Aorta (tissue), 5 donors: ENCODE measurements at regions not wholly inside any gene's neighbourhood (a gene's known extent, or its start where the extent isn't known, plus 50 kb on each side); places are given as distances from the start of the nearest gene placed in this dataset.

ENCODE experiments used
- ATAC-seq: fragments of 200-7000 bp; cut with Tn5 transposase; one replicate; pipeline ENCODE4 v1.9.1; 2022; ENCODE audit warnings: moderate library complexity; ENCODE audit not compliant: low FRiP score
- DNase-seq, 2 donors: peaks; one replicate each; pipeline ENCODE4 v3.0.0-alpha.2; 2020
- H3K27ac ChIP-seq, 2 donors: one replicate each; pipeline ENCODE4 v1.5.1; 2013; ENCODE audit warnings: low read length in 2 of 2, mild to moderate bottlenecking in 2 of 2, moderate library complexity in 2 of 2, control low read depth in 1 of 2, inconsistent platforms in 1 of 2, low read depth in 1 of 2
- H3K27me3 ChIP-seq, 2 donors: one replicate each; pipeline ENCODE4 v1.6.1; 2013; ENCODE audit warnings: control low read depth in 1 of 2, low read length in 1 of 2, mild to moderate bottlenecking in 1 of 2, moderate library complexity in 1 of 2; ENCODE audit not compliant: insufficient read depth in 2 of 2, control insufficient read depth in 1 of 2
- H3K36me3 ChIP-seq, 2 donors: one replicate each; pipeline ENCODE4 v1.6.1; 2013; ENCODE audit warnings: control low read depth in 1 of 2, low read length in 1 of 2, mild to moderate bottlenecking in 1 of 2; ENCODE audit not compliant: insufficient read depth in 2 of 2, control insufficient read depth in 1 of 2
- H3K4me1 ChIP-seq, 2 donors: one replicate each; pipeline ENCODE4 v1.6.1; 2013; ENCODE audit warnings: low read length in 2 of 2, control low read depth in 1 of 2, mild to moderate bottlenecking in 1 of 2, moderate library complexity in 1 of 2; ENCODE audit not compliant: insufficient read depth in 2 of 2, control insufficient read depth in 1 of 2
- H3K4me3 ChIP-seq, 2 donors: one replicate each; pipeline ENCODE4 v1.5.1; 2013; ENCODE audit warnings: low read length in 2 of 2, control low read depth in 1 of 2, mild to moderate bottlenecking in 1 of 2
- H3K9me3 ChIP-seq: one replicate; pipeline ENCODE4 v1.6.1; 2013; ENCODE audit warnings: mild to moderate bottlenecking, low read length; ENCODE audit not compliant: control insufficient read depth
- WGBS, 2 donors: extraction: QIAGEN DNeasy Blood & Tissue Kit; methylation state at CpG; one replicate each; pipeline ENCODE4 v1.1.7; 2013; 5-methylcytosine and 5-hydroxymethylcytosine counted together
- intact Hi-C, 2 donors: fragments of 100-400 bp; cut with DNase I; formaldehyde crosslinking; loops; one replicate each; pipeline versions ENCODE4 v1.14.2 to v1.15.0; 2022
- donor health status: healthy with polysubstance abuse.
- donor health status: Bipolar disorder and iron deficiency.
- donor health status: DM: no; HTN: no; CAD: no.
- donor health status: DM: no; HTN: no; CAD: no.
- donor health status: DM: yes; HTN: yes; CAD: no.

GRCh38 chr15:35723120-35723847, 177.3 kb upstream of the DPH6 start:
- Histone ChIP-seq H3K27ac (no peak overlapping the region), H3K27me3 (no peaks in the 10 kb centered on the region), H3K36me3 (no peaks in the 10 kb centered on the region), H3K9me3 (no peaks in the 10 kb centered on the region), H3K4me3 (no peak overlapping the region), H3K4me1 (no peaks in the 10 kb centered on the region)
- ATAC-seq (no peak), DNase-seq (no peak)
- WGBS, 2 donors, result 42 to 52% methylated on average over 5 of the region's 5 CpGs
- intact Hi-C loops, result no loop called here

- no peak overlapping the region for H3K4me3 ChIP-seq
- no peak for DNase-seq
- H3K9me3 ChIP-seq, result no peaks in the 10 kb centered on the region
- H3K4me1 ChIP-seq, result no peaks in the 10 kb centered on the region
- no peaks in the 10 kb centered on the region for H3K27me3 ChIP-seq
- H3K36me3 ChIP-seq, result no peaks in the 10 kb centered on the region
- intact Hi-C loops, result no loop called here
- 96 to 98% methylated on average over 4 of the region's 4 CpGs for WGBS, 2 donors
- H3K27ac ChIP-seq, result no peak overlapping the region
- ATAC-seq, result no peak
Observed at GRCh38 chr15:35723852-35724251, 177.9 kb upstream of the DPH6 start.

- Histone ChIP-seq H3K36me3 (no peaks in the 10 kb centered on the region), H3K4me3 (no peak overlapping the region), H3K4me1 (no peaks in the 10 kb centered on the region), H3K9me3 (no peaks in the 10 kb centered on the region), H3K27ac (no peak overlapping the region), H3K27me3 (no peaks in the 10 kb centered on the region)
- ATAC-seq, result no peak
- intact Hi-C loops, result no loop called here
- no peak for DNase-seq
Observed at GRCh38 chr15:35724626-35725025, 178.7 kb upstream of the DPH6 start.

GRCh38 chr15:35725353-35725752, 179.4 kb upstream of the DPH6 start:
- no peak overlapping the region for H3K4me3 ChIP-seq
- no peaks in the 10 kb centered on the region for H3K4me1 ChIP-seq
- ATAC-seq, result no peak
- intact Hi-C loops, result no loop called here
- DNase-seq, result no peak
- WGBS, 2 donors, result 90 to 91% methylated on average over 3 of the region's 3 CpGs
- no peaks in the 10 kb centered on the region for H3K9me3 ChIP-seq
- H3K27me3 ChIP-seq, result no peaks in the 10 kb centered on the region
- no peaks in the 10 kb centered on the region for H3K36me3 ChIP-seq
- H3K27ac ChIP-seq, result no peak overlapping the region

GRCh38 chr15:35727627-35728026, 181.7 kb upstream of the DPH6 start:
- Histone ChIP-seq H3K36me3 (no peaks in the 10 kb centered on the region), H3K27me3 (no peaks in the 10 kb centered on the region), H3K9me3 (no peaks in the 10 kb centered on the region), H3K27ac (no peak overlapping the region), H3K4me1 (no peaks in the 10 kb centered on the region), H3K4me3 (no peak overlapping the region)
- WGBS, 2 donors, result 84 to 87% methylated on average over 9 of the region's 9 CpGs
- ATAC-seq, result no peak
- intact Hi-C loops, result no loop called here
- no peak for DNase-seq

GRCh38 chr15:35728219-35728940, 182.4 kb upstream of the DPH6 start:
- Histone ChIP-seq H3K4me3 (no peak overlapping the region), H3K27me3 (no peaks in the 10 kb centered on the region), H3K4me1 (no peaks in the 10 kb centered on the region), H3K27ac (no peak overlapping the region), H3K36me3 (no peaks in the 10 kb centered on the region), H3K9me3 (no peaks in the 10 kb centered on the region)
- intact Hi-C loops, result no loop called here
- DNase-seq, result no peak
- no peak for ATAC-seq
- 68% methylated on average over 2 of the region's 2 CpGs for WGBS, 2 donors

DNA sequence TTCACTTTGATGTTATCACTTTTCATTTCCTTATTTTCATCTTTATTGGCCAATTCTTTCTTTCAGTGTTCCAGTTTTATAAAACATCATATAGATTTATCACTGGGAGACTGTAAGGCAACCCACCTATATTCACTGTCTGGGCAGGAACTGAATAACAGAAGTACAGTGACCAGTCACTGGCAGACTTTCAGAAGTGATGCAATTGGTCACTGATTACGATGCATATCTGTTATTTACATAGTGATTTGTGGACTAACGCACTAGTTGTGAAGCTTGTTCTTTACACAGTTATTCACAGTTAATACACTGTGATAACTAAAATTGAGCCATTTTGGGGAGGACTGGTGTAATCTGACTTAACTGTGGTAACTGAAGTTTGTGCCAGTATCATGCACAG, 190.2 kb upstream of the DPH6 start:
- 32 to 44% methylated on average over 2 of the region's 2 CpGs for WGBS, 2 donors
- no peak overlapping the region for H3K4me3 ChIP-seq
- DNase-seq (no peak), ATAC-seq (no peak)
- no peaks in the 10 kb centered on the region for H3K4me1 ChIP-seq
- no peaks in the 10 kb centered on the region for H3K9me3 ChIP-seq
- H3K27ac ChIP-seq, result no peak overlapping the region
- intact Hi-C loops, result no loop called here
- H3K36me3 ChIP-seq, result no peaks in the 10 kb centered on the region
- H3K27me3 ChIP-seq, result no peaks in the 10 kb centered on the region

DNA sequence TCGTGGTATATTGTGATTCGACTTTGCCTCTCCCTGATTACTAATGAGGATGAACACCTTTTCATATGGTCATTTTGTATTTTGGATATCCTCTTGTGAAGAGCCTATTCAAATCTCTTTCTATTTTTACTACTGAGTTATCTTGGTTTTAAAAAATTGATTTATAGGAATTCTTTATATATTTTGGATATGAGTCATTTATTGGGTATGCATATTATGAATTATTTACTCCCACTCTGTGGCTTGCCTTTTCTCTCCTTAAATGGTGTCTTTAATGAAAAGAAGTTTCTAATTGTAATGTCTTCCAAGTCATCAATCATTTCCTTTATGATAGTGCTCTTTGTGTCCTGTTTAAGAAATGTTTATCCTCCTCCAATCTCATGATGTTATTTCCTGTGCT, 191.5 kb upstream of the DPH6 start:
- H3K27ac ChIP-seq, result no peak overlapping the region
- 95 to 100% methylated on average over 2 of the region's 2 CpGs for WGBS, 2 donors
- no peak overlapping the region for H3K4me3 ChIP-seq
- DNase-seq (no peak), ATAC-seq (no peak)
- H3K27me3 ChIP-seq, result no peaks in the 10 kb centered on the region
- intact Hi-C loops, result no loop called here
- no peaks in the 10 kb centered on the region for H3K36me3 ChIP-seq
- H3K4me1 ChIP-seq, result no peaks in the 10 kb centered on the region
- H3K9me3 ChIP-seq, result no peaks in the 10 kb centered on the region

DNA sequence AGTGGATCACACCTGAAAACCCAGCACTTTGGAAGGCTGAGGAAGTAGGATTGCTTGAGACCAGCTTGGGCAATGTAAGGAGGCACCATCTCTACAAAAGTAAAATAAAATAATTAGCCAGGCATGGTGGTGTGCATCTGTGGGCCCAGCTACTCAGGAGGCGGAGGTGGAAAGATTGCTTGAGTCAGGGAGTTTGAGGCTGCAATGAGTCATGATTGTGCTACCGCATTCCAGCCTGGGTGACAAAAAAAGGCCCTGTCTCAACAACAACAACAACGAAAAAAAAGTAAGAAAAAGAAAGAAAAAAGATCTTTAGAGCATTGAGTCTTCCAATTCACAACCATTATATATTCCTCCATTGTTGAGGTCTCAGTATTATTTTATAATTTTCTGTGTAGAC, 192.4 kb upstream of the DPH6 start:
- intact Hi-C loops, result no loop called here
- H3K27ac ChIP-seq, result no peak overlapping the region
- no peak overlapping the region for H3K4me3 ChIP-seq
- DNase-seq, result no peak
- no peaks in the 10 kb centered on the region for H3K27me3 ChIP-seq
- H3K9me3 ChIP-seq, result no peaks in the 10 kb centered on the region
- H3K4me1 ChIP-seq, result no peaks in the 10 kb centered on the region
- no peak for ATAC-seq
- no peaks in the 10 kb centered on the region for H3K36me3 ChIP-seq
- 89 to 94% methylated on average over 3 of the region's 3 CpGs for WGBS, 2 donors
